Pulmonary artery endothelial cell (primary cell): ENCODE measurements at regions not wholly inside any gene's neighbourhood (a gene's known extent, or its start where the extent isn't known, plus 50 kb on each side); places are given as distances from the start of the nearest gene placed in this dataset.

ENCODE experiments used
- DNase-seq: peaks from one replicate; pipeline ENCODE4 v3.0.0-alpha.2; 2011; ENCODE audit warnings: low read depth, low spot score

GRCh38 chr10:2464483-2464882 lies 602.9 kb upstream of the PFKP start:
- DNase-seq, result no peak

- DNase-seq, result no peak
These were observed 604.0 kb upstream of the PFKP start for GRCh38 chr10:2463316-2463715.

GRCh38 chr10:2462581-2462980 lies 604.8 kb upstream of the PFKP start:
- no peak for DNase-seq

GRCh38 chr10:2460812-2461211 lies 606.5 kb upstream of the PFKP start:
- no peak for DNase-seq

GRCh38 chr10:2459713-2460112 lies 607.6 kb upstream of the PFKP start:
- no peak for DNase-seq

- no peak for DNase-seq
These were observed 610.5 kb upstream of the PFKP start for GRCh38 chr10:2456834-2457233.

- no peak for DNase-seq
These were observed 622.0 kb upstream of the PFKP start for GRCh38 chr10:2445370-2445769.

- DNase-seq, result no peak
These were observed 627.4 kb upstream of the PFKP start for GRCh38 chr10:2439983-2440382.

GRCh38 chr10:2439000-2439399 lies 628.3 kb upstream of the PFKP start:
- DNase-seq, result no peak

GRCh38 chr10:2438248-2438939 lies 629.0 kb upstream of the PFKP start:
- no peak for DNase-seq

GRCh38 chr10:2436933-2437332 lies 630.4 kb upstream of the PFKP start:
- no peak for DNase-seq

GRCh38 chr10:2431961-2432360 lies 635.4 kb upstream of the PFKP start:
- no peak for DNase-seq

- no peak for DNase-seq
These were observed 639.9 kb upstream of the PFKP start for GRCh38 chr10:2427412-2427811.

- no peak for DNase-seq
These were observed 642.0 kb upstream of the PFKP start for GRCh38 chr10:2425320-2425719.

- no peak for DNase-seq
These were observed 652.8 kb upstream of the PFKP start for GRCh38 chr10:2414562-2414961.

GRCh38 chr10:2414039-2414438 lies 653.3 kb upstream of the PFKP start:
- no peak for DNase-seq

- DNase-seq, result no peak
These were observed 657.3 kb upstream of the PFKP start for GRCh38 chr10:2410049-2410448.

- DNase-seq, result no peak
These were observed 664.1 kb upstream of the ADARB2 start for GRCh38 chr10:2401459-2401858.

GRCh38 chr10:2399482-2399881 lies 662.2 kb upstream of the ADARB2 start:
- DNase-seq, result no peak

GRCh38 chr10:2392145-2392812 lies 655.0 kb upstream of the ADARB2 start:
- DNase-seq, result no peak

GRCh38 chr10:2387672-2388071 lies 650.3 kb upstream of the ADARB2 start:
- no peak for DNase-seq

- DNase-seq, result no peak
These were observed 649.9 kb upstream of the ADARB2 start for GRCh38 chr10:2387261-2387660.

- no peak for DNase-seq
These were observed 642.9 kb upstream of the ADARB2 start for GRCh38 chr10:2380218-2380617.
